Stimulated activated naive CD8-positive, alpha-beta T cell treated with anti-CD3 and anti-CD28 coated beads, Interleukin-15, amount 100 ng/mL, for 72 hours (primary cell): ENCODE measurements at regions not wholly inside any gene's neighbourhood (a gene's known extent, or its start where the extent isn't known, plus 50 kb on each side); places are given as distances from the start of the nearest gene placed in this dataset.

ENCODE experiments used
- ATAC-seq: fragments of 150-1000 bp; cut with Tn5 transposase; 2 replicates; pipeline ENCODE4 v1.10.0; 2021; ENCODE audit warnings: mild to moderate bottlenecking, moderate library complexity
- DNase-seq, 2 donors: peaks; one replicate each; pipeline ENCODE4 v3.0.0; 2021 to 2022
- H3K27ac Mint-ChIP-seq, 2 donors: one replicate each; pipeline ENCODE4 v1.8.0; 2022; ENCODE audit warnings: mild to moderate bottlenecking in 2 of 2, mixed read lengths in 2 of 2, moderate library complexity in 2 of 2
- H3K27me3 Mint-ChIP-seq: one replicate; pipeline ENCODE4 v1.8.0; 2022; ENCODE audit warnings: mixed read lengths
- H3K4me1 Mint-ChIP-seq: one replicate; pipeline ENCODE4 v1.8.0; 2022; ENCODE audit warnings: mild to moderate bottlenecking, mixed read lengths
- H3K4me3 Mint-ChIP-seq, 2 donors: one replicate each; pipeline ENCODE4 v1.8.0; 2022; ENCODE audit warnings: mild to moderate bottlenecking in 2 of 2, mixed read lengths in 2 of 2, moderate library complexity in 1 of 2
- H3K9me3 Mint-ChIP-seq, 2 donors: one replicate each; pipeline ENCODE4 v1.8.0; 2022; ENCODE audit warnings: mixed read lengths in 2 of 2

- H3K27me3 Mint-ChIP-seq: no peaks in the 10 kb centered on the region
- no peak overlapping the region for H3K27ac Mint-ChIP-seq
- H3K9me3 Mint-ChIP-seq: no peaks in the 10 kb centered on the region
These were observed 52.8 kb downstream of the SOX2 start for GRCh38 chr3:181764544-181764943.

GRCh38 chr3:181770296-181770695, 58.6 kb downstream of the SOX2 start:
- Mint-ChIP-seq H3K9me3 (no peaks in the 10 kb centered on the region), H3K27ac (no peak overlapping the region), H3K27me3 (no peaks in the 10 kb centered on the region), H3K4me3 (no peak overlapping the region), H3K4me1 (no peaks in the 10 kb centered on the region)
- no peak for DNase-seq
- ATAC-seq: no peak

More at GRCh38 chr3:181764544-181764943, 52.8 kb downstream of the SOX2 start:
- H3K4me1 Mint-ChIP-seq: no peaks in the 10 kb centered on the region
- H3K4me3 Mint-ChIP-seq: no peak overlapping the region
- ATAC-seq: no peak
- no peak for DNase-seq

- no peaks in the 10 kb centered on the region for H3K27me3 Mint-ChIP-seq
- no peaks in the 10 kb centered on the region for H3K4me1 Mint-ChIP-seq
- no peak overlapping the region for H3K27ac Mint-ChIP-seq
- no peaks in the 10 kb centered on the region for H3K9me3 Mint-ChIP-seq
- H3K4me3 Mint-ChIP-seq: no peak overlapping the region
- DNase-seq: no peak
- ATAC-seq: no peak
These were observed 59.4 kb downstream of the SOX2 start for GRCh38 chr3:181771120-181771519.

GRCh38 chr3:181772166-181772565, 60.4 kb downstream of the SOX2 start:
- H3K4me3 Mint-ChIP-seq: no peak overlapping the region
- ATAC-seq: no peak
- no peak overlapping the region for H3K27ac Mint-ChIP-seq
- no peaks in the 10 kb centered on the region for H3K27me3 Mint-ChIP-seq
- H3K9me3 Mint-ChIP-seq: no peaks in the 10 kb centered on the region
- no peaks in the 10 kb centered on the region for H3K4me1 Mint-ChIP-seq
- no peak for DNase-seq

- H3K4me3 Mint-ChIP-seq: no peak overlapping the region
- no peaks in the 10 kb centered on the region for H3K9me3 Mint-ChIP-seq
- no peak overlapping the region for H3K27ac Mint-ChIP-seq
- ATAC-seq (no peak), DNase-seq (no peak)
- no peaks in the 10 kb centered on the region for H3K27me3 Mint-ChIP-seq
- no peaks in the 10 kb centered on the region for H3K4me1 Mint-ChIP-seq
These were observed 62.2 kb downstream of the SOX2 start for GRCh38 chr3:181773921-181774320.

GRCh38 chr3:181782306-181782954, 70.7 kb downstream of the SOX2 start:
- no peak overlapping the region for H3K4me3 Mint-ChIP-seq
- H3K27ac Mint-ChIP-seq: peak overlapping the region in 1 of 2 donors; percentile 31
- no peaks in the 10 kb centered on the region for H3K4me1 Mint-ChIP-seq
- H3K27me3 Mint-ChIP-seq: no peaks in the 10 kb centered on the region
- DNase-seq (no peak), ATAC-seq (no peak)
- no peaks in the 10 kb centered on the region for H3K9me3 Mint-ChIP-seq

- Mint-ChIP-seq H3K27ac (peak overlapping the region in 1 of 2 donors; percentile 91), H3K9me3 (no peaks in the 10 kb centered on the region), H3K4me3 (no peak overlapping the region), H3K27me3 (no peaks in the 10 kb centered on the region), H3K4me1 (no peaks in the 10 kb centered on the region)
- no peak for DNase-seq
- ATAC-seq: no peak
These were observed 78.8 kb downstream of the SOX2 start for GRCh38 chr3:181790561-181790960.

- Mint-ChIP-seq H3K4me3 (no peak overlapping the region), H3K27ac (peak overlapping the region in 1 of 2 donors; percentile 91), H3K9me3 (no peaks in the 10 kb centered on the region), H3K4me1 (no peaks in the 10 kb centered on the region), H3K27me3 (no peaks in the 10 kb centered on the region)
- ATAC-seq: no peak
- DNase-seq: no peak
These were observed 79.6 kb downstream of the SOX2 start for GRCh38 chr3:181791056-181791955.

- Mint-ChIP-seq H3K4me3 (no peak overlapping the region), H3K4me1 (no peaks in the 10 kb centered on the region), H3K27ac (no peak overlapping the region), H3K9me3 (no peaks in the 10 kb centered on the region), H3K27me3 (no peaks in the 10 kb centered on the region)
- DNase-seq: no peak
- no peak for ATAC-seq
These were observed 81.3 kb downstream of the SOX2 start for GRCh38 chr3:181793006-181793405.

GRCh38 chr3:181794011-181794790, 82.5 kb downstream of the SOX2 start:
- no peaks in the 10 kb centered on the region for H3K4me1 Mint-ChIP-seq
- no peaks in the 10 kb centered on the region for H3K9me3 Mint-ChIP-seq
- H3K27ac Mint-ChIP-seq: no peak overlapping the region
- no peaks in the 10 kb centered on the region for H3K27me3 Mint-ChIP-seq
- H3K4me3 Mint-ChIP-seq: no peak overlapping the region
- DNase-seq (no peak), ATAC-seq (no peak)

- H3K27me3 Mint-ChIP-seq: no peaks in the 10 kb centered on the region
- H3K4me3 Mint-ChIP-seq: no peak overlapping the region
- no peaks in the 10 kb centered on the region for H3K4me1 Mint-ChIP-seq
- ATAC-seq (no peak), DNase-seq (no peak)
- no peaks in the 10 kb centered on the region for H3K9me3 Mint-ChIP-seq
- no peak overlapping the region for H3K27ac Mint-ChIP-seq
These were observed 84.9 kb downstream of the SOX2 start for GRCh38 chr3:181796641-181797040.

- ATAC-seq (no peak), DNase-seq (no peak)
- H3K9me3 Mint-ChIP-seq: no peaks in the 10 kb centered on the region
- H3K4me1 Mint-ChIP-seq: no peaks in the 10 kb centered on the region
- no peak overlapping the region for H3K4me3 Mint-ChIP-seq
- no peaks in the 10 kb centered on the region for H3K27me3 Mint-ChIP-seq
- H3K27ac Mint-ChIP-seq: no peak overlapping the region
These were observed 85.7 kb downstream of the SOX2 start for GRCh38 chr3:181797431-181797830.

- Mint-ChIP-seq H3K4me1 (no peaks in the 10 kb centered on the region), H3K4me3 (no peak overlapping the region), H3K27ac (no peak overlapping the region), H3K27me3 (no peaks in the 10 kb centered on the region), H3K9me3 (no peaks in the 10 kb centered on the region)
- DNase-seq (no peak), ATAC-seq (no peak)
These were observed 94.0 kb downstream of the SOX2 start for GRCh38 chr3:181805703-181806102.

- DNase-seq: no peak
- Mint-ChIP-seq H3K27ac (no peak overlapping the region), H3K4me3 (no peak overlapping the region), H3K4me1 (no peaks in the 10 kb centered on the region), H3K27me3 (no peaks in the 10 kb centered on the region), H3K9me3 (no peaks in the 10 kb centered on the region)
- no peak for ATAC-seq
These were observed 96.3 kb downstream of the SOX2 start for GRCh38 chr3:181808053-181808452.

GRCh38 chr3:181823716-181824115, 112.0 kb downstream of the SOX2 start:
- H3K27ac Mint-ChIP-seq: no peak overlapping the region
- no peaks in the 10 kb centered on the region for H3K4me1 Mint-ChIP-seq
- no peak overlapping the region for H3K4me3 Mint-ChIP-seq
- H3K27me3 Mint-ChIP-seq: peaks cover 8% of the 10 kb centered on the region
- DNase-seq (no peak), ATAC-seq (no peak)
- peaks cover 0 to 4% of the 10 kb centered on the region in 2 donors for H3K9me3 Mint-ChIP-seq

- Mint-ChIP-seq H3K4me1 (no peaks in the 10 kb centered on the region), H3K9me3 (peaks cover 0 to 4% of the 10 kb centered on the region in 2 donors), H3K27ac (no peak overlapping the region), H3K27me3 (peaks cover 8% of the 10 kb centered on the region), H3K4me3 (no peak overlapping the region)
- ATAC-seq (no peak), DNase-seq (no peak)
These were observed 113.2 kb downstream of the SOX2 start for GRCh38 chr3:181824961-181825360.
